Right ventricle myocardium superior (tissue), 1 donor: ENCODE measurements at regions not wholly inside any gene's neighbourhood (a gene's known extent, or its start where the extent isn't known, plus 50 kb on each side); places are given as distances from the start of the nearest gene placed in this dataset.

Source experiments
- ATAC-seq: fragments of 200-7000 bp; cut with Tn5 transposase; one replicate; pipeline ENCODE4 v1.9.1; 2020; ENCODE audit warnings: mild to moderate bottlenecking; ENCODE audit not compliant: poor library complexity
- DNase-seq: peaks from one replicate; pipeline ENCODE4 v3.0.0-alpha.2; 2020
- intact Hi-C: fragments of 100-400 bp; cut with DNase I; formaldehyde crosslinking; loops from one replicate; pipeline ENCODE4 v1.11.2; 2022
- donor health status: DM: no; HTN: yes; CAD: no; lungs with severe emphysema.

GRCh38 chrX:113651306-113651705 lies 810.7 kb upstream of the AMOT start:
- intact Hi-C loops, result no loop called here
- no peak for ATAC-seq

GRCh38 chrX:113644426-113644825 lies 803.8 kb upstream of the AMOT start:
- no peak for DNase-seq

More at GRCh38 chrX:113651306-113651705, 810.7 kb upstream of the AMOT start:
- DNase-seq, result no peak

GRCh38 chrX:113634565-113634964 lies 793.9 kb upstream of the AMOT start:
- ATAC-seq (no peak), DNase-seq (no peak)
- intact Hi-C loops, result no loop called here

More at GRCh38 chrX:113644426-113644825, 803.8 kb upstream of the AMOT start:
- intact Hi-C loops, result no loop called here
- ATAC-seq, result no peak

GRCh38 chrX:113629326-113629725 lies 788.7 kb upstream of the AMOT start:
- ATAC-seq (no peak), DNase-seq (no peak)
- intact Hi-C loops, result no loop called here

GRCh38 chrX:113594123-113594841 lies 753.7 kb upstream of the AMOT start:
- intact Hi-C loops, result no loop called here
- DNase-seq, result no peak
- no peak for ATAC-seq

- intact Hi-C loops, result no loop called here
- DNase-seq (no peak), ATAC-seq (no peak)
Observed at GRCh38 chrX:113586281-113586898, 745.8 kb upstream of the AMOT start.

GRCh38 chrX:113580486-113580885 lies 739.9 kb upstream of the AMOT start:
- intact Hi-C loops, result no loop called here
- no peak for DNase-seq
- ATAC-seq, result no peak

GRCh38 chrX:113558576-113558975 lies 717.9 kb upstream of the AMOT start:
- no peak for DNase-seq
- intact Hi-C loops, result no loop called here
- no peak for ATAC-seq

- no peak for DNase-seq
- intact Hi-C loops, result no loop called here
- no peak for ATAC-seq
Observed at GRCh38 chrX:113551919-113552318, 711.3 kb upstream of the AMOT start.

- intact Hi-C loops, result no loop called here
- no peak for DNase-seq
Observed at GRCh38 chrX:113548308-113549015, 707.8 kb upstream of the AMOT start.

GRCh38 chrX:113545040-113545439 lies 704.4 kb upstream of the AMOT start:
- ATAC-seq, result no peak
- DNase-seq, result no peak
- intact Hi-C loops, result no loop called here

More at GRCh38 chrX:113548308-113549015, 707.8 kb upstream of the AMOT start:
- ATAC-seq, result no peak

GRCh38 chrX:113539599-113540356 lies 699.1 kb upstream of the AMOT start:
- DNase-seq (no peak), ATAC-seq (no peak)
- intact Hi-C loops, result no loop called here

GRCh38 chrX:113529426-113530013 lies 688.9 kb upstream of the AMOT start:
- no peak for ATAC-seq
- no peak for DNase-seq
- intact Hi-C loops, result no loop called here

- no peak for DNase-seq
- intact Hi-C loops, result no loop called here
- no peak for ATAC-seq
Observed at GRCh38 chrX:113522814-113523213, 682.2 kb upstream of the AMOT start.

- intact Hi-C loops, result no loop called here
- ATAC-seq, result no peak
- no peak for DNase-seq
Observed at GRCh38 chrX:113514906-113515305, 674.3 kb upstream of the AMOT start.

- ATAC-seq (no peak), DNase-seq (no peak)
- intact Hi-C loops, result no loop called here
Observed at GRCh38 chrX:113512700-113513395, 672.2 kb upstream of the AMOT start.

- intact Hi-C loops, result no loop called here
- ATAC-seq (no peak), DNase-seq (no peak)
Observed at GRCh38 chrX:113510586-113510985, 670.0 kb upstream of the AMOT start.

- no peak for DNase-seq
- ATAC-seq, result no peak
- intact Hi-C loops, result no loop called here
Observed at GRCh38 chrX:113492895-113493294, 652.3 kb upstream of the AMOT start.
